MV-4-11 (cell line): ENCODE measurements at regions not wholly inside any gene's neighbourhood (a gene's known extent, or its start where the extent isn't known, plus 50 kb on each side); places are given as distances from the start of the nearest gene placed in this dataset.

Experiments
- DNase-seq: peaks from one replicate; lab custom pipeline; 2025; lab: John Stamatoyannopoulos, UW

- no peak for DNase-seq
Observed at GRCh38 chr11:103530257-103530656, 421.0 kb downstream of the DYNC2H1 start.

- no peak for DNase-seq
Observed at GRCh38 chr11:103532133-103532788, 423.0 kb downstream of the DYNC2H1 start.

GRCh38 chr11:103534191-103534590 is 425.0 kb downstream of the DYNC2H1 start:
- no peak for DNase-seq

GRCh38 chr11:103534959-103535358 is 425.7 kb downstream of the DYNC2H1 start:
- DNase-seq, result no peak

- DNase-seq, result no peak
Observed at GRCh38 chr11:103536335-103536722, 427.1 kb downstream of the DYNC2H1 start.

- DNase-seq, result peak; percentile 11
Observed at GRCh38 chr11:103537904-103538502, 428.8 kb downstream of the DYNC2H1 start.

GRCh38 chr11:103539166-103539565 is 429.9 kb downstream of the DYNC2H1 start:
- DNase-seq, result no peak

- DNase-seq, result no peak
Observed at GRCh38 chr11:103541186-103541795, 432.1 kb downstream of the DYNC2H1 start.

GRCh38 chr11:103542851-103543250 is 433.6 kb downstream of the DYNC2H1 start:
- no peak for DNase-seq

GRCh38 chr11:103543456-103543855 is 434.2 kb downstream of the DYNC2H1 start:
- DNase-seq, result no peak

GRCh38 chr11:103544874-103545273 is 435.6 kb downstream of the DYNC2H1 start:
- DNase-seq, result no peak

GRCh38 chr11:103545551-103545950 is 436.3 kb downstream of the DYNC2H1 start:
- no peak for DNase-seq

GRCh38 chr11:103546236-103546635 is 437.0 kb downstream of the DYNC2H1 start:
- no peak for DNase-seq

GRCh38 chr11:103547024-103547423 is 437.8 kb downstream of the DYNC2H1 start:
- DNase-seq, result no peak

GRCh38 chr11:103547691-103548090 is 438.5 kb downstream of the DYNC2H1 start:
- no peak for DNase-seq

GRCh38 chr11:103548838-103549237 is 439.6 kb downstream of the DYNC2H1 start:
- no peak for DNase-seq

- no peak for DNase-seq
Observed at GRCh38 chr11:103550811-103551210, 441.6 kb downstream of the DYNC2H1 start.

GRCh38 chr11:103552086-103552485 is 442.9 kb downstream of the DYNC2H1 start:
- no peak for DNase-seq

- DNase-seq, result no peak
Observed at GRCh38 chr11:103556171-103556570, 446.9 kb downstream of the DYNC2H1 start.

GRCh38 chr11:103566116-103566515 is 456.9 kb downstream of the DYNC2H1 start:
- DNase-seq, result no peak

- no peak for DNase-seq
Observed at GRCh38 chr11:103581760-103582159, 454.7 kb upstream of the DDI1 start.

GRCh38 chr11:103582351-103582909 is 454.0 kb upstream of the DDI1 start:
- no peak for DNase-seq

- DNase-seq, result no peak
Observed at GRCh38 chr11:103584021-103584420, 452.4 kb upstream of the DDI1 start.
